Trophoblast cell (in vitro differentiated cells and primary cell): ENCODE measurements at regions not wholly inside any gene's neighbourhood (a gene's known extent, or its start where the extent isn't known, plus 50 kb on each side); places are given as distances from the start of the nearest gene placed in this dataset.

Source experiments
- DNase-seq, 2 donors: peaks; one replicate each; pipeline ENCODE4 v3.0.0-alpha.2; 2016
- H2AFZ ChIP-seq: 2 replicates; pipeline ENCODE4 v1.6.1; 2013; ENCODE audit warnings: low read length, moderate library complexity, mild to moderate bottlenecking; ENCODE audit not compliant: insufficient read depth, poor library complexity
- H2AK5ac ChIP-seq: 2 replicates; pipeline ENCODE4 v1.6.1; 2013; ENCODE audit warnings: mild to moderate bottlenecking, low read length
- H2BK120ac ChIP-seq: 2 replicates; pipeline ENCODE4 v1.6.1; 2013; ENCODE audit warnings: low read length, mild to moderate bottlenecking, moderate library complexity; ENCODE audit not compliant: insufficient read depth, poor library complexity
- H2BK12ac ChIP-seq: 2 replicates; pipeline ENCODE4 v1.6.1; 2013; ENCODE audit warnings: mild to moderate bottlenecking, low read length, moderate library complexity
- H2BK5ac ChIP-seq: 2 replicates; pipeline ENCODE4 v1.6.1; 2013; ENCODE audit warnings: low read length, low read depth, moderate library complexity, mild to moderate bottlenecking; ENCODE audit not compliant: poor library complexity
- H3K14ac ChIP-seq: 2 replicates; pipeline ENCODE4 v1.6.1; 2013; ENCODE audit warnings: mild to moderate bottlenecking, low read length
- H3K18ac ChIP-seq: 2 replicates; pipeline ENCODE4 v1.6.1; 2013; ENCODE audit warnings: mild to moderate bottlenecking, low read length
- H3K23ac ChIP-seq: 2 replicates; pipeline ENCODE4 v1.6.1; 2013; ENCODE audit warnings: low read length
- H3K27ac ChIP-seq: 2 replicates; pipeline ENCODE4 v1.5.1; 2013; ENCODE audit warnings: low read depth, mild to moderate bottlenecking, inconsistent platforms, low read length, moderate library complexity
- H3K27me3 ChIP-seq: 2 replicates; pipeline ENCODE4 v1.6.1; 2013; ENCODE audit warnings: inconsistent platforms, mild to moderate bottlenecking, low read length, moderate library complexity; ENCODE audit not compliant: insufficient read depth
- H3K36me3 ChIP-seq, 2 experiments: 1 replicate in 1 of 2; 2 replicates in 1 of 2; pipeline ENCODE4 v1.6.1; 2013; ENCODE audit warnings: low read length in 2 of 2, mild to moderate bottlenecking in 2 of 2, moderate library complexity in 1 of 2; ENCODE audit not compliant: insufficient read depth in 2 of 2, control insufficient read depth in 1 of 2
- H3K4ac ChIP-seq: 2 replicates; pipeline ENCODE4 v1.6.1; 2013; ENCODE audit warnings: low read depth, mild to moderate bottlenecking, low read length, moderate library complexity
- H3K4me1 ChIP-seq, 2 experiments: 1 replicate in 1 of 2; 2 replicates in 1 of 2; pipeline ENCODE4 v1.6.1; 2013; ENCODE audit warnings: low read length in 2 of 2, mild to moderate bottlenecking in 2 of 2, moderate library complexity in 1 of 2; ENCODE audit not compliant: insufficient read depth in 2 of 2, control insufficient read depth in 1 of 2
- H3K4me2 ChIP-seq: 2 replicates; pipeline ENCODE4 v1.6.1; 2013; ENCODE audit warnings: inconsistent platforms, mild to moderate bottlenecking, low read length, moderate library complexity
- H3K4me3 ChIP-seq: 2 replicates; pipeline ENCODE4 v1.5.1; 2013; ENCODE audit warnings: mild to moderate bottlenecking, low read depth, low read length, inconsistent platforms
- H3K79me1 ChIP-seq: one replicate; pipeline ENCODE4 v1.6.1; 2013; ENCODE audit warnings: low read length
- H3K79me2 ChIP-seq: 2 replicates; pipeline ENCODE4 v1.6.1; 2013; ENCODE audit warnings: low read length, mild to moderate bottlenecking; ENCODE audit not compliant: control insufficient read depth, insufficient read depth, poor library complexity
- H3K9ac ChIP-seq: 2 replicates; pipeline ENCODE4 v1.6.1; 2013; ENCODE audit warnings: mild to moderate bottlenecking, low read length
- H3K9me3 ChIP-seq: 2 replicates; pipeline ENCODE4 v1.6.1; 2013; ENCODE audit warnings: low read depth, mild to moderate bottlenecking, control low read depth, inconsistent platforms, low read length; ENCODE audit not compliant: insufficient read depth
- H4K12ac ChIP-seq: 2 replicates; pipeline ENCODE4 v1.6.1; 2013; ENCODE audit warnings: low read depth, mild to moderate bottlenecking, low read length, moderate library complexity
- H4K8ac ChIP-seq: 2 replicates; pipeline ENCODE4 v1.6.1; 2013; ENCODE audit warnings: low read depth, mild to moderate bottlenecking, low read length, moderate library complexity
- H4K91ac ChIP-seq: one replicate; pipeline ENCODE4 v1.6.1; 2013; ENCODE audit warnings: low read depth, mild to moderate bottlenecking, low read length, moderate library complexity
- WGBS: extraction: QIAGEN DNeasy Blood & Tissue Kit; methylation state at CpG from one replicate; pipeline ENCODE4 v1.1.7; 2013; ENCODE audit warnings: missing lambda C conversion rate; ENCODE audit not compliant: insufficient read length, insufficient coverage; ENCODE audit errors: extremely low coverage; 5-methylcytosine and 5-hydroxymethylcytosine counted together

DNA sequence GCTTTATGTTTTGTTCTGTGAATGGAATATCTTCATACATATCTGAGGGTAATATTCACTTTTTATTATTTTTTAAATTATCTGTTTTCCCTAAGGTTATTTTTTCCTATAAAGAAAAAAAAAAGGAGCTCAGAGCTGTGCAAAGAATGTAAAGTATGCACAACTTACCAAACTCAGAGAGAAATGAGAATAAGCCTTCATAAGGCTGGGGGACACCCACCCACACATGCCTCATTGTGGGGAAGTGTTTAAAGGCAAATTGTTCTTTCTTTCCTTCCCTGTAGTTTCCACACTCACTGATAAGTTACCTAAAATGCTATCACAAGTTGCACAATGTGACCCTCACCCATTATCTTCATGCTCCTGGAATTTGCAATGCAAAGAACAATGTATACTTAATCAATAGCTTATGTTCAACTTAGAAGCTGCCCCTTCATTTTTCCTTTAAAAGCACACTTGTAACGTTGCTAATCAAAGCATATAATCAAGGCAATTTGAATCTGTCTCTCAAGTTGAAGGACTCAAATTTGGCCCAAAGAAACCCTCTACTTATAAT is 108.1 kb downstream of the GNAT3 start:
- Histone ChIP-seq H3K4me3 (no peak overlapping the region), H3K4me1 (no peaks in the 10 kb centered on the region), H3K9me3 (no peaks in the 10 kb centered on the region), H2BK5ac (no peak overlapping the region), H2AFZ (no peak overlapping the region), H3K23ac (no peak overlapping the region), H2AK5ac (no peak overlapping the region), H3K79me2 (no peaks in the 10 kb centered on the region), H2BK12ac (no peak overlapping the region), H3K18ac (no peak overlapping the region), H3K36me3 (no peaks in the 10 kb centered on the region), H2BK120ac (no peak overlapping the region), H3K27ac (no peak overlapping the region), H3K9ac (no peak overlapping the region), H4K8ac (no peak overlapping the region), H3K14ac (no peak overlapping the region), H4K91ac (no peak overlapping the region), H3K79me1 (no peaks in the 10 kb centered on the region), H3K4me2 (no peak overlapping the region), H3K27me3 (no peaks in the 10 kb centered on the region), H4K12ac (no peak overlapping the region), H3K4ac (no peak overlapping the region)
- DNase-seq, result no peak
- whole genome bisulfite sequencing, result no CpG with 5 or more reads among the region's 1 CpG

- Histone ChIP-seq H3K27ac (no peak overlapping the region), H3K4ac (no peak overlapping the region), H3K18ac (no peak overlapping the region), H4K12ac (no peak overlapping the region), H3K4me3 (no peak overlapping the region), H3K79me2 (no peaks in the 10 kb centered on the region), H2BK120ac (no peak overlapping the region), H3K79me1 (no peaks in the 10 kb centered on the region), H3K36me3 (no peaks in the 10 kb centered on the region), H2BK5ac (no peak overlapping the region), H3K4me1 (no peaks in the 10 kb centered on the region), H3K9me3 (no peaks in the 10 kb centered on the region), H2AK5ac (no peak overlapping the region), H4K91ac (no peak overlapping the region), H2BK12ac (no peak overlapping the region), H2AFZ (no peak overlapping the region), H4K8ac (no peak overlapping the region), H3K4me2 (no peak overlapping the region), H3K9ac (no peak overlapping the region), H3K27me3 (no peaks in the 10 kb centered on the region), H3K23ac (no peak overlapping the region), H3K14ac (no peak overlapping the region)
- WGBS, result no CpG with 5 or more reads among the region's 1 CpG
- no peak for DNase-seq
Measured at GRCh38 chr7:80401708-80402107, 110.2 kb downstream of the GNAT3 start.

DNA sequence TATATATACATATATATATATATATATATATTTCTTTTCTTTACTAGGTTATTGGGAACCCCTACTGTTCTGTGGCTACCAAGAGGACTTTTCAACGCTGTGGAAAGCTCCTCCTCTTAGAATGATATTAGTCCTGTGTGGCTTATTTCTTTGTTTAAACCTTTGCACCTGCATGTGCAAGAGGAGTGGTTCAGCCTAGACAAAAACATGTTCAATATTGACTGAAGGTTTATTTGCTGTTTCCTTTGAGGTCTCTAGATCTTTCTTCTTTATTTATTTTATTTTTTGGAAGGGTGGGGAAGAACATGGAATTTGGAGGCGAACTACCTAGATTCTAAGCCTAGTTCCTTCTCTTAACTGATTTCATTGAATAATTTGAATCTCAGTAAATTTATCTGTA is 118.1 kb downstream of the GNAT3 start:
- Histone ChIP-seq H3K4me1 (no peaks in the 10 kb centered on the region), H3K27me3 (no peaks in the 10 kb centered on the region), H4K12ac (no peak overlapping the region), H2AK5ac (no peak overlapping the region), H3K79me1 (no peaks in the 10 kb centered on the region), H2BK5ac (no peak overlapping the region), H3K4me2 (no peak overlapping the region), H3K14ac (no peak overlapping the region), H4K8ac (no peak overlapping the region), H3K27ac (no peak overlapping the region), H3K23ac (no peak overlapping the region), H3K9me3 (no peaks in the 10 kb centered on the region), H3K9ac (no peak overlapping the region), H3K79me2 (no peaks in the 10 kb centered on the region), H2AFZ (no peak overlapping the region), H3K18ac (no peak overlapping the region), H2BK12ac (no peak overlapping the region), H3K36me3 (no peaks in the 10 kb centered on the region), H3K4ac (no peak overlapping the region), H3K4me3 (no peak overlapping the region), H2BK120ac (no peak overlapping the region), H4K91ac (no peak overlapping the region)
- DNase-seq, result no peak
- no CpG with 5 or more reads among the region's 2 CpGs for WGBS

DNA sequence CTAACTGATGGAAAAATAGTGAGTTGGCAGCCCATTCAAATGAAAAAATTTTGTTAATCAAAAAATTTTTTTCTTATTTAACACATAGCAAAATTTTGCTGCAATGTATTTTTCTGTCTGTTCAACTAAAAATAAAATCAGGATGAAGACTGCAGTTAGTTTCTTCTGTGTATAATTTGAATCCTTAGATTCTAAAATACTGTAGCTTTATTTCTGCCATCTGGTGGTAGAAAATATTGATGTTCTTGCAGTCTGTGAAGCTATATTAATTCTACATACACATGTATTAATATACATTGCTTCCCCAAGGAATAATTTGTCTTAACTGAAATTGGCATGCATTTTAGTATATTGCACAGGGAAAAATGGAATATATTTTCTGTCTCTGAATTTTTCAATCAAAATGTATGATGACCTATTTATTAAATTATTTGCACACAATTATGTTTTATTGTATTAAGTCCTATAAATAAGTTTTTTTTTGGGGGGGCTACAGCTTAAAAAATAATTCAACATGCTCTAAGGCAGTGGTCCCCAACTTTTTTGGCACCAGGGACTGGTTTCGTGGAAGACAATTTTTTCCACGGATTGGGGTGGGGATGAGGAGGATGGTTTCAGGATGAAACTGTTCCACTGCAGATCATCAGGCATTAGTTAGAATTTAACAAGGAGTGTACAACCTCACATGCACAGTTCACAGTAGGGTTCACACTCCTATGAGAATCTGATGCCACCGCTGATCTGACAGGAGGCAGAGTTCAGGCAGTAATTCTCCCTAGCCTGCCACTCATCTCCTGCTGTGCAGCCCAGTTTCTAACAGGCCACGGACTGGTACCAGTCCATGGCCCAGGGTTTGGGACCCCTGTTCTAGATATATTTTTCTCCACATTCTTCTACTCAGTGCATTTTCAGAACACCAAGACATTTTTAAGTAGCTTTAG is 119.4 kb downstream of the GNAT3 start:
- H3K9me3 ChIP-seq, result no peaks in the 10 kb centered on the region
- no peak overlapping the region for H4K12ac ChIP-seq
- H2BK120ac ChIP-seq, result no peak overlapping the region
- H3K79me2 ChIP-seq, result no peaks in the 10 kb centered on the region
- H3K9ac ChIP-seq, result no peak overlapping the region
- no CpG with 5 or more reads among the region's 4 CpGs for WGBS
- no peak overlapping the region for H3K4me2 ChIP-seq
- no peak overlapping the region for H3K14ac ChIP-seq
- H4K8ac ChIP-seq, result no peak overlapping the region
- no peak overlapping the region for H3K4me3 ChIP-seq
- H2AFZ ChIP-seq, result no peak overlapping the region
- no peaks in the 10 kb centered on the region for H3K4me1 ChIP-seq
- no peak overlapping the region for H2BK12ac ChIP-seq
- no peaks in the 10 kb centered on the region for H3K27me3 ChIP-seq
- H3K18ac ChIP-seq, result no peak overlapping the region
- H2BK5ac ChIP-seq, result no peak overlapping the region
- DNase-seq, result peak in 1 of 2 donors; percentile 76
- no peak overlapping the region for H4K91ac ChIP-seq
- no peak overlapping the region for H3K23ac ChIP-seq
- H3K36me3 ChIP-seq, result no peaks in the 10 kb centered on the region
- no peak overlapping the region for H2AK5ac ChIP-seq
- H3K27ac ChIP-seq, result no peak overlapping the region
- no peaks in the 10 kb centered on the region for H3K79me1 ChIP-seq
- H3K4ac ChIP-seq, result no peak overlapping the region
